CD4-positive, alpha-beta T cell (primary cell): ENCODE measurements at regions not wholly inside any gene's neighbourhood (a gene's known extent, or its start where the extent isn't known, plus 50 kb on each side); places are given as distances from the start of the nearest gene placed in this dataset.
A peak's percentile ranks its signal among the peaks of the same experiment; 100 is the strongest.

Source experiments
- ATAC-seq: fragments of 200-7000 bp; cut with Tn5 transposase; one replicate; pipeline ENCODE4 v1.10.0; 2022; ENCODE audit warnings: mild to moderate bottlenecking; ENCODE audit not compliant: poor library complexity
- CTCF ChIA-PET: fragments of 350-600 bp; sonication (Branson Sonifier 250); formaldehyde crosslinking; loops from one replicate; lab custom pipeline; 2021; ENCODE audit warnings: antibody characterized with exemption, inconsistent platforms; lab: Charles Lee
- POLR2A ChIA-PET: fragments of 350-600 bp; sonication (Branson Sonifier 250); formaldehyde crosslinking; loops from one replicate; lab custom pipeline; 2021; ENCODE audit warnings: antibody characterized with exemption, inconsistent platforms; lab: Charles Lee
- DNase-seq, 14 experiments: peaks; one replicate each; pipeline ENCODE4 v3.0.0-alpha.2; 2013 to 2020; ENCODE audit warnings: mixed read lengths in 2 of 14
- H3K27ac ChIP-seq, 2 donors: one replicate each; pipeline versions ENCODE4 v1.5.1 to v1.7.0; 2013; ENCODE audit warnings: low read length in 2 of 2, low read depth in 1 of 2, mild to moderate bottlenecking in 1 of 2
- H3K27me3 ChIP-seq, 2 experiments: 1 replicate in 1 of 2; 2 replicates in 1 of 2; pipeline versions ENCODE4 v1.6.1 to v1.7.0; 2013; ENCODE audit warnings: low read length in 2 of 2, control low read depth in 1 of 2, mild to moderate bottlenecking in 1 of 2, moderate library complexity in 1 of 2; ENCODE audit not compliant: insufficient read depth in 2 of 2, control insufficient read depth in 1 of 2
- H3K36me3 ChIP-seq: one replicate; pipeline ENCODE4 v1.6.1; 2013; ENCODE audit warnings: low read length, control low read depth; ENCODE audit not compliant: insufficient read depth
- H3K4me1 ChIP-seq: one replicate; pipeline ENCODE4 v1.6.1; 2013; ENCODE audit warnings: low read length, control low read depth; ENCODE audit not compliant: insufficient read depth
- H3K4me3 ChIP-seq: one replicate; pipeline ENCODE4 v1.5.1; 2013; ENCODE audit warnings: mild to moderate bottlenecking, low read length, moderate library complexity
- H3K9me3 ChIP-seq, 2 experiments: 1 replicate in 1 of 2; 2 replicates in 1 of 2; pipeline versions ENCODE4 v1.6.1 to v1.7.0; 2013; ENCODE audit warnings: low read length in 2 of 2, mild to moderate bottlenecking in 2 of 2, control low read depth in 1 of 2, moderate library complexity in 1 of 2; ENCODE audit not compliant: control insufficient read depth in 1 of 2, insufficient read depth in 1 of 2
- H3K27ac Mint-ChIP-seq: one replicate; pipeline ENCODE4 v1.8.0; 2020; ENCODE audit warnings: mixed read lengths
- H3K27me3 Mint-ChIP-seq: one replicate; pipeline ENCODE4 v1.8.0; 2021; ENCODE audit warnings: mixed read lengths
- H3K36me3 Mint-ChIP-seq: one replicate; pipeline ENCODE4 v1.8.0; 2021; ENCODE audit warnings: low read depth, mixed read lengths
- H3K4me1 Mint-ChIP-seq: one replicate; pipeline ENCODE4 v1.8.0; 2021; ENCODE audit warnings: low read depth, mixed read lengths
- H3K4me3 Mint-ChIP-seq: one replicate; pipeline ENCODE4 v1.8.0; 2020; ENCODE audit warnings: mild to moderate bottlenecking, mixed read lengths
- H3K9me3 Mint-ChIP-seq: one replicate; pipeline ENCODE4 v1.8.0; 2020; ENCODE audit warnings: mixed read lengths
- CTCF ChIP-seq: fragments of 200-600 bp; IDR thresholded peaks from one replicate; pipeline ENCODE4 v1.8.0; 2022; ENCODE audit warnings: antibody characterized with exemption, mild to moderate bottlenecking
- intact Hi-C, 2 experiments: fragments of 100-400 bp; cut with DNase I in 1 of 2; cut with micrococcal nuclease in 1 of 2; formaldehyde crosslinking; loops; one replicate each; pipeline versions ENCODE4 v1.15.1 to v1.9.0; 2023 to 2025; cut with DNase I, micrococcal nuclease

- no peaks in the 10 kb centered on the region for H3K9me3 Mint-ChIP-seq
- no peaks in the 10 kb centered on the region for H3K36me3 ChIP-seq
- no peaks in the 10 kb centered on the region for H3K9me3 ChIP-seq
- intact Hi-C loops: no loop called here
- no peak for ATAC-seq
- no peak for TF ChIP-seq CTCF
- no peaks in the 10 kb centered on the region for H3K27me3 Mint-ChIP-seq
- no peak overlapping the region for H3K4me3 ChIP-seq
- H3K4me3 Mint-ChIP-seq: no peak overlapping the region
- ChIA-PET POLR2A (no interaction called here), CTCF (no interaction called here)
- H3K27ac Mint-ChIP-seq: no peak overlapping the region
- H3K27me3 ChIP-seq: no peaks in the 10 kb centered on the region
- no peaks in the 10 kb centered on the region for H3K4me1 ChIP-seq
- no peak overlapping the region for H3K27ac ChIP-seq
- H3K4me1 Mint-ChIP-seq: no peaks in the 10 kb centered on the region
- H3K36me3 Mint-ChIP-seq: no peaks in the 10 kb centered on the region
- no peak for DNase-seq
Measured at GRCh38 chr9:108575276-108575675, 280.5 kb downstream of the ACTL7B start.

- POLR2A ChIA-PET: no interaction called here
- no peak for TF ChIP-seq CTCF
- H3K36me3 Mint-ChIP-seq: no peaks in the 10 kb centered on the region
Measured at GRCh38 chr9:108569624-108570023, 286.2 kb downstream of the ACTL7B start.

GRCh38 chr9:108568093-108568492 lies 287.7 kb downstream of the ACTL7B start:
- TF ChIP-seq CTCF: no peak
- intact Hi-C loops: no loop called here
- Mint-ChIP-seq H3K27ac (no peak overlapping the region), H3K36me3 (no peaks in the 10 kb centered on the region), H3K27me3 (peaks cover 13% of the 10 kb centered on the region), H3K9me3 (peaks cover 2% of the 10 kb centered on the region), H3K4me1 (no peaks in the 10 kb centered on the region), H3K4me3 (no peak overlapping the region)
- Histone ChIP-seq H3K36me3 (no peaks in the 10 kb centered on the region), H3K9me3 (no peaks in the 10 kb centered on the region), H3K4me3 (no peak overlapping the region), H3K4me1 (no peaks in the 10 kb centered on the region), H3K27ac (no peak overlapping the region), H3K27me3 (no peaks in the 10 kb centered on the region)
- no peak for DNase-seq
- no peak for ATAC-seq
- ChIA-PET CTCF (no interaction called here), POLR2A (no interaction called here)

More at GRCh38 chr9:108569624-108570023, 286.2 kb downstream of the ACTL7B start:
- DNase-seq (peak in 1 of 14 experiments; percentile 14), ATAC-seq (no peak)
- no peak overlapping the region for H3K4me3 Mint-ChIP-seq
- H3K9me3 Mint-ChIP-seq: no peaks in the 10 kb centered on the region
- Histone ChIP-seq H3K4me3 (no peak overlapping the region), H3K4me1 (no peaks in the 10 kb centered on the region), H3K27ac (no peak overlapping the region), H3K36me3 (no peaks in the 10 kb centered on the region), H3K9me3 (no peaks in the 10 kb centered on the region), H3K27me3 (no peaks in the 10 kb centered on the region)
- peaks cover 7% of the 10 kb centered on the region for H3K27me3 Mint-ChIP-seq
- H3K4me1 Mint-ChIP-seq: no peaks in the 10 kb centered on the region
- intact Hi-C loops: no loop called here
- H3K27ac Mint-ChIP-seq: no peak overlapping the region
- CTCF ChIA-PET: no interaction called here
